ENCODE measurements at regions not wholly inside any gene's neighbourhood (a gene's known extent, or its start where the extent isn't known, plus 50 kb on each side); places are given as distances from the start of the nearest gene placed in this dataset.

DNA sequence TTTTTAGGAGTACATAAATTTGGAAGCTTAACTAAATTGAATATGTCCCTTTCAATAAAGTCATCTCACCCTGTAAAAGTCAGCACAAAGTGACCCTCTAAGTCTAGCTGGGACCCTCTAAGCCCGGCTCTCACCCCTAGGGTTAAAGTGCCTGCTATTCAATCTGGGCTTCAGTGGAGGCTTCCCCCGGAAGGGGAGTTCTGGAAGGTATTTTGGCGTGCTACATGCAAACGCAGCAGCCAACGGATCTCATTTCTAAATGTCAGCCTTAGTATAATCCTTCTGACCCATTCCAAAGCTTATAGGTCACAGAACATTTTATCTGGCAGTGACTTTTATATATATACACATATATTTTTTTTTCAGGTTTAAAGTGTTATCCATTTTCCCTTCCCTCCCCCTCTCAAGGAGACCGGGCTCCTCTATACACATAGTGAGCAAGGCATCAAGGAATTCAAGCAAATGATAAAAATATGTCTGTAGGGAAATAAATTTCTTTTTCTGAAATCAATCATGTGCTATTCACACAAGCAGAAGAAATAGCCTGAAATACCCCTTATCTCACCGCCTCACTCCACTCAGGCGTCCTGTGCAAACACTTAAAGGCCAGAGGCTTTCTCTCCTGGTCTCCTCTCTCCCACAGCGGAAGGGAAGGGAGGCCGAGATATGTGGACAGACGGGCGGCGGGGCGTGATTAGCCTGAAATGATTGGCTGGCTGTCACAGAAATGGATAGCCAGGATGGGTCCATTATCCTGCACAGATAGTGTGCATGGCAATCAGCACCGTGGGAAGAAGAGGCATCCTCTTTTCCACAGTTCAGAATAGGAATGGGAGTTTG is 301.7 kb downstream of the GALC start:
- in situ Hi-C loops (cut with HindIII; ENCODE audit: low sequenced_read_pairs) = no loop called here
- TF ChIP-seq, protein P1, sequence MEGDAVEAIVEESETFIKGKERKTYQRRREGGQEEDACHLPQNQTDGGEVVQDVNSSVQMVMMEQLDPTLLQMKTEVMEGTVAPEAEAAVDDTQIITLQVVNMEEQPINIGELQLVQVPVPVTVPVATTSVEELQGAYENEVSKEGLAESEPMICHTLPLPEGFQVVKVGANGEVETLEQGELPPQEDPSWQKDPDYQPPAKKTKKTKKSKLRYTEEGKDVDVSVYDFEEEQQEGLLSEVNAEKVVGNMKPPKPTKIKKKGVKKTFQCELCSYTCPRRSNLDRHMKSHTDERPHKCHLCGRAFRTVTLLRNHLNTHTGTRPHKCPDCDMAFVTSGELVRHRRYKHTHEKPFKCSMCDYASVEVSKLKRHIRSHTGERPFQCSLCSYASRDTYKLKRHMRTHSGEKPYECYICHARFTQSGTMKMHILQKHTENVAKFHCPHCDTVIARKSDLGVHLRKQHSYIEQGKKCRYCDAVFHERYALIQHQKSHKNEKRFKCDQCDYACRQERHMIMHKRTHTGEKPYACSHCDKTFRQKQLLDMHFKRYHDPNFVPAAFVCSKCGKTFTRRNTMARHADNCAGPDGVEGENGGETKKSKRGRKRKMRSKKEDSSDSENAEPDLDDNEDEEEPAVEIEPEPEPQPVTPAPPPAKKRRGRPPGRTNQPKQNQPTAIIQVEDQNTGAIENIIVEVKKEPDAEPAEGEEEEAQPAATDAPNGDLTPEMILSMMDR (IDR thresholded peaks at IDR 0.05; ENCODE audit: low read depth, low read length, missing control alignments) = no peak
- no peak for DNase-seq (ENCODE audit: low read depth)
- no peak overlapping the region for H3K4me3 ChIP-seq (ENCODE audit: low read depth, low read length)

DNA sequence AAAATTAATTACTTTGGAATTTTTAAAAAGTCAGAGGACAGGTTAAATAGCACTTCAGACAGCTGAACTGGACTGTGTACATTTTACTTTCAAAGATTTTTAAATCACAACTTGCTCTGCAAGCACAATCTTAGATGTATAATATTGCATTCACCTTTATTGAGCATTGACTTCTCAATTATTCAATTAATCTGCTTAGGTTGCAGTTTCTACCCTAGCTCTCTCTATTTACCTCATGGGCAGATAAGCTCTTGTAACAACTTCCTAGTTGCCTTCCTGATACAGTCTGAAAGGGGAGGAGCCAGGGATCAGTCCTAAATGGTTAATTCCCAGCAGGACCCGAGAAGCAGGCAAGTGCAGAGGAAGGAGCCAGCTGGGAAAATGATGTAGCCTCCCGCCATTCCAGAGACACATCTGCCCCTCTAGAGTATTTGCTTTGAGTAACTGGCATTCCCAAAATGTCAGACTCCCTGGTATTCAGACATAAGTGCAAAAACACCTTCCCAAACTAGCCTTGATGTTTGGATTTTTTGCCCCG is 302.8 kb downstream of the GALC start:
- in situ Hi-C loops (cut with HindIII; ENCODE audit: low sequenced_read_pairs) = no loop called here
- no peak overlapping the region for H3K4me3 ChIP-seq (ENCODE audit: low read depth, low read length)
- DNase-seq (ENCODE audit: low read depth) = no peak
- TF ChIP-seq, protein P1 (IDR thresholded peaks at IDR 0.05; ENCODE audit: low read depth, low read length, missing control alignments) = no peak

DNA sequence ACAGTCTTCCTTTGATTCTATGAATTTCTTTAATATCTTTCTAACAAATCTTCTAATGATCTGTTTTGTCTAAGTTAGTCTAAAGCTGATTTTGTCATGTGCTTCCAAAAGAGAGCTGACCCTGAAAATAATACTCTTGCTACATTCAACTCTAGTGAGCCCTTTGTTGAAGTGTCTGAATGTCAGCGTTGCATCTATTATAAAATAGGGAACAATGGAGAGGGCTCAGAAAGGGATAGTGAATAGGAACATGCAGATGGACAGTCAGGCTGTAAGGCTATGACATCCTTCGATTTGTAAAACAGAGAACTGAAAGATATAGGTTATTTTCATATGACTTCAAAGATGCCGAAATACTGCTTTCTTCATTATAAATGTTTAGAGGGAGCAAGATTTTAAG is 304.5 kb downstream of the GALC start:
- in situ Hi-C loops (cut with HindIII; ENCODE audit: low sequenced_read_pairs) = no loop called here

DNA sequence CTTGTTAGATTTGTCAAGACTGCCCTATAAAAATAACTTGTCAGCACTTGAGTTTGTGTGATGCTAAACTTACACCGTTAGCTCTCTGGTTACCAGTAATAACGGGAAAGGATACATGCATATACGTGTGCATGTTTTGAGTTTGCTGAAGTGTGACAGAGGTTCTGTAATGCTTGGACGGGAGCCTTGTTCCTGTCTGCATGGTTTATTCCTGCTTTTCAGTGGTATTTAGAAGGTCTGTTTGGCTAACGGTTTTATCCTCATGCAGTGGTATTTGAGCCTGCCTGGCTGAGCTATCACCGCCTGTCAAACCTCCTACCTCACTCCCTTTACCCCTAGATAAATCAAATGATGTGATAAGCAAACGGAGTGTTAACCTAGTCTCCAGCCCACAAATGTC is 305.6 kb downstream of the GALC start:
- TF ChIP-seq, protein P1 (IDR thresholded peaks at IDR 0.05; ENCODE audit: low read depth, low read length, missing control alignments) = no peak
- no peak for DNase-seq (ENCODE audit: low read depth)
- in situ Hi-C loops (cut with HindIII; ENCODE audit: low sequenced_read_pairs) = no loop called here
- H3K4me3 ChIP-seq (ENCODE audit: low read depth, low read length) = no peak overlapping the region

More for the DNA sequence above, 304.5 kb downstream of the GALC start:
- no peak overlapping the region for H3K4me3 ChIP-seq (ENCODE audit: low read depth, low read length)
- no peak for DNase-seq (ENCODE audit: low read depth)
- TF ChIP-seq, protein P1 (IDR thresholded peaks at IDR 0.05; ENCODE audit: low read depth, low read length, missing control alignments) = no peak

DNA sequence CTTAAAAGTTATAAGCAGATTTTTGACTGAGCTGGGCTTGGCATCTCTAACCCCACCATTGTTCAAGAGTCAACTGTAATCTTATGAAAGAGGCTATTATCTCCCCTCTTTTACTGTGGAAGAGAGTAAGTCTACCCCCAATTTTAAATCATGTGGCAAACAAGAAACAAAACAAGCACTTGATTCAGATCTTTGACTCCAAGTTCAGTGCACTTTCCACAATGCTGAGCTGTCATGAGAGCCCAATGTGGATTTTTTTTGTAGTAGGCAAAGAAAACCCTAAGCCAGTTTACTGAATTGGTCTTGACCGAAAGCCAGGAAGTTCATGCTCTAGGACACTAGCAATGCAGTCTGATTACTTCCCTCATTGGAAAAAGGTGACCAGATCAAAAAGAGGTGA is 306.2 kb downstream of the GALC start:
- no peak overlapping the region for H3K4me3 ChIP-seq (ENCODE audit: low read depth, low read length)
- TF ChIP-seq, protein P1 (IDR thresholded peaks at IDR 0.05; ENCODE audit: low read depth, low read length, missing control alignments) = no peak
- DNase-seq (ENCODE audit: low read depth) = no peak
- in situ Hi-C loops (cut with HindIII; ENCODE audit: low sequenced_read_pairs) = no loop called here

DNA sequence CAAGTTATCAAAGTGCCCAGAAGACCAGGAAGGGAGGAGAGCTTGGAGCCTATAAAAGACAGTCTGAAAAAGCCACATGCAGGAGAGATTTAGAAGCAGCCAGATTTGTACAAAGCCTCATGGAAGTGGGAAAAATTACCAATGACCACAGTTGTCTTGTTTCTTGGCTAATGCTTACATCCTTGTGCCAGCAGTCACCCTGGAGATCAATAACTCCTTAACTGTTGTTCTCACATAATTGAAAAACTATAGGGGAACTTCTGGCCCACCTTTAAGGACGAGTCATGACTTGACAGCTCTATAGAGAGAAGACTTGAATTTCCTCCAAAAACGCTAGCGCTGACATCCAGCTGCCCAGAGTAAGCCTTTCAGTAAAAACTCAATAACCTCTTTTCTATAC is 313.1 kb downstream of the GALC start:
- TF ChIP-seq, protein P1 (IDR thresholded peaks at IDR 0.05; ENCODE audit: low read depth, low read length, missing control alignments) = no peak
- in situ Hi-C loops (cut with HindIII; ENCODE audit: low sequenced_read_pairs) = no loop called here
- H3K4me3 ChIP-seq (ENCODE audit: low read depth, low read length) = no peak overlapping the region
- DNase-seq (ENCODE audit: low read depth) = no peak

Measured in astrocyte of the cerebellum (primary cell).